HCT116 (cell line): ENCODE measurements at regions not wholly inside any gene's neighbourhood (a gene's known extent, or its start where the extent isn't known, plus 50 kb on each side); places are given as distances from the start of the nearest gene placed in this dataset.
"Not testable (repeated sequence)": the region's sequence is repeated elsewhere in the genome, so short reads cannot be mapped to it uniquely, and the experiment has no call there.

ENCODE experiments used
- ATAC-seq: fragments of 200-7000 bp; cut with Tn5 transposase; 2 replicates; pipeline ENCODE4 v1.9.1; 2020; ENCODE audit warnings: mild to moderate bottlenecking, moderate library complexity
- BruUV-seq: library from RNA; stranded (reverse); fragments of 400-500 nt; replicated peaks from 2 replicates; lab custom pipeline; 2021; lab: Mats Ljungman, UMichigan
- CTCF ChIA-PET: fragments of 300-600 bp; sonication (Branson Sonifier 250); formaldehyde crosslinking; loops from one replicate; lab custom pipeline; 2021; ENCODE audit warnings: antibody characterized with exemption; lab: Charles Lee
- POLR2A ChIA-PET: fragments of 300-600, 350-600 bp; sonication (Branson Sonifier 250); formaldehyde crosslinking; loops from one replicate; lab custom pipeline; 2021; ENCODE audit warnings: antibody characterized with exemption; lab: Charles Lee
- RAD21 ChIA-PET, 2 experiments: fragments of 300-600 bp; sonication (Branson Sonifier 250); formaldehyde crosslinking; loops; one replicate each; lab custom pipeline; 2023; ENCODE audit warnings: low total read pairs in 2 of 2; ENCODE audit not compliant: uncharacterized antibody in 2 of 2, unreplicated experiment in 2 of 2, low non-redundant PET in 1 of 2; lab: Charles Lee
- DNase-seq: peaks from one replicate; pipeline ENCODE4 v3.0.0-alpha.2; 2010; ENCODE audit warnings: low read depth, low spot score
- H2AFZ ChIP-seq: fragments of 200-600 bp; shearing (Covaris generic), sonication (generic); 2 replicates; pipeline ENCODE4 v1.6.1; 2017; ENCODE audit warnings: low read depth, mixed run types, mixed read lengths, antibody characterized with exemption, low read length; ENCODE audit not compliant: poor library complexity, severe bottlenecking
- H3K27ac ChIP-seq: 2 replicates; pipeline ENCODE4 v1.5.1; 2012; ENCODE audit warnings: low read depth, low read length
- H3K27me3 ChIP-seq: fragments of 200-600 bp; sonication (generic); 2 replicates; pipeline ENCODE4 v1.6.1; 2016; ENCODE audit warnings: mixed run types, low read length, mixed read lengths; ENCODE audit not compliant: insufficient read depth
- H3K36me3 ChIP-seq, 2 experiments: fragments of 200-500 bp in 1 of 2; fragments of 200-600 bp in 1 of 2; sonication (Bioruptor generic) in 1 of 2; sonication (generic) in 1 of 2; 2 replicates each; pipeline versions ENCODE4 v1.5.1 to v1.6.1; 2014 to 2016; ENCODE audit warnings: low read length in 2 of 2, inconsistent platforms in 1 of 2, mixed read lengths in 1 of 2, mixed run types in 1 of 2; ENCODE audit not compliant: insufficient read depth in 2 of 2, control insufficient read depth in 1 of 2
- H3K4me1 ChIP-seq, 2 experiments: fragments of 200-600 bp in 1 of 2; sonication (generic) in 1 of 2; 2 replicates each; pipeline versions ENCODE4 v1.5.1 to v1.6.1; 2012 to 2017; ENCODE audit warnings: low read length in 2 of 2, inconsistent platforms in 1 of 2, mild to moderate bottlenecking in 1 of 2, mixed read lengths in 1 of 2, mixed run types in 1 of 2, moderate library complexity in 1 of 2; ENCODE audit not compliant: insufficient read depth in 2 of 2, control insufficient read depth in 1 of 2
- H3K4me2 ChIP-seq: fragments of 200-600 bp; sonication (generic); 2 replicates; pipeline ENCODE4 v1.6.1; 2017; ENCODE audit warnings: mixed run types, low read length, mixed read lengths
- H3K4me3 ChIP-seq, 2 experiments: fragments of 200-600 bp in 1 of 2; sonication (generic) in 1 of 2; replicated peaks in 1 of 2; 2 replicates each; pipeline ENCODE4 v1.5.1; 2011 to 2016; ENCODE audit warnings: low read length in 2 of 2, control low read depth in 1 of 2, low read depth in 1 of 2, mild to moderate bottlenecking in 1 of 2, mixed read lengths in 1 of 2, mixed run types in 1 of 2
- H3K79me2 ChIP-seq: fragments of 200-600 bp; sonication (generic); 2 replicates; pipeline ENCODE4 v1.6.1; 2017; ENCODE audit warnings: mild to moderate bottlenecking, mixed run types, low read length, moderate library complexity, mixed read lengths; ENCODE audit not compliant: insufficient read depth
- H3K9ac ChIP-seq: fragments of 200-600 bp; sonication (generic); 2 replicates; pipeline ENCODE4 v1.6.1; 2016; ENCODE audit warnings: low read length, mixed read lengths
- H3K9me2 ChIP-seq: fragments of 200-600 bp; sonication (generic), shearing (Covaris generic); 2 replicates; pipeline ENCODE4 v1.6.1; 2017; ENCODE audit warnings: mixed run types, mild to moderate bottlenecking, moderate library complexity; ENCODE audit not compliant: insufficient read depth
- H3K9me3 ChIP-seq, 2 experiments: fragments of 200-500 bp in 1 of 2; fragments of 200-600 bp in 1 of 2; sonication (Bioruptor generic) in 1 of 2; sonication (generic) in 1 of 2; 2 replicates each; pipeline ENCODE4 v1.6.1; 2014 to 2017; ENCODE audit warnings: low read length in 2 of 2, mixed read lengths in 2 of 2, inconsistent platforms in 1 of 2, low read depth in 1 of 2, mild to moderate bottlenecking in 1 of 2, mixed run types in 1 of 2, moderate library complexity in 1 of 2; ENCODE audit not compliant: control insufficient read depth in 1 of 2, insufficient read depth in 1 of 2
- H4K20me1 ChIP-seq: fragments of 200-600 bp; sonication (generic), shearing (Covaris generic); 2 replicates; pipeline ENCODE4 v1.6.1; 2017; ENCODE audit warnings: mixed run types, mild to moderate bottlenecking, moderate library complexity; ENCODE audit not compliant: insufficient read depth
- CBX3 ChIP-seq: IDR thresholded peaks from 2 replicates; pipeline ENCODE4 v1.6.1; 2012; ENCODE audit warnings: low read depth
- CTCF ChIP-seq, 3 experiments: fragments of 200-600 bp in 1 of 3; sonication (generic) in 1 of 3; IDR thresholded peaks in 2 of 3; conservative IDR thresholded peaks in 1 of 3; 2 replicates each; pipeline ENCODE4 v1.5.1; 2012 to 2017; ENCODE audit warnings: low read depth in 2 of 3, low read length in 2 of 3, antibody characterized with exemption in 1 of 3, borderline replicate concordance in 1 of 3, control low read depth in 1 of 3, mild to moderate bottlenecking in 1 of 3, mixed read lengths in 1 of 3, mixed run types in 1 of 3, moderate library complexity in 1 of 3; ENCODE audit not compliant: insufficient read depth in 1 of 3
- intact Hi-C: fragments of 100-400 bp; cut with micrococcal nuclease; formaldehyde crosslinking; loops from 2 replicates; pipeline ENCODE4 v1.10.0; 2022

- H3K4me2 ChIP-seq, result no peak overlapping the region
- CTCF ChIA-PET, result no interaction called here
- no peaks in the 10 kb centered on the region for H3K27me3 ChIP-seq
- no peak overlapping the region for H3K27ac ChIP-seq
- no peak overlapping the region for H3K9ac ChIP-seq
- no peaks in the 10 kb centered on the region for H3K79me2 ChIP-seq
- H3K36me3 ChIP-seq, result no peaks in the 10 kb centered on the region
- no peaks in the 10 kb centered on the region; a peak in 2 of 4 replicates for H3K9me3 ChIP-seq
- RAD21 ChIA-PET, result no interaction called here
- H3K9me2 ChIP-seq, result no peaks in the 10 kb centered on the region
- DNase-seq (no peak), ATAC-seq (no peak)
- no peak overlapping the region for H2AFZ ChIP-seq
- intact Hi-C loops, result no loop called here
- no peaks in the 10 kb centered on the region for H3K4me1 ChIP-seq
- POLR2A ChIA-PET, result no interaction called here
- no peak for TF ChIP-seq CTCF (IDR thresholded peaks at IDR 0.05 in 2 of 3, conservative IDR thresholded peaks at IDR 0.05 in 1 of 3; ENCODE audit: borderline replicate concordance in 1 of 3, insufficient read depth in 1 of 3, low read depth in 2 of 3, low read length in 2 of 3)
- TF ChIP-seq CBX3, result no peak
- no peak overlapping the region for H3K4me3 ChIP-seq
- H4K20me1 ChIP-seq, result no peaks in the 10 kb centered on the region
- BruUV-seq, result no TSS peak
Observed at GRCh38 chr2:239593455-239593854, 192.6 kb upstream of the HDAC4 start.

- H4K20me1 ChIP-seq, H3K36me3 ChIP-seq, ATAC-seq, H3K79me2 ChIP-seq, H2AFZ ChIP-seq, POLR2A ChIA-PET, BruUV-seq, H3K9me3 ChIP-seq, H3K9me2 ChIP-seq, H3K4me1 ChIP-seq, H3K27ac ChIP-seq, H3K9ac ChIP-seq, H3K4me3 ChIP-seq, intact Hi-C loops, DNase-seq, H3K4me2 ChIP-seq, RAD21 ChIA-PET, CTCF ChIA-PET, H3K27me3 ChIP-seq: not testable (repeated sequence)
Observed at GRCh38 chr2:239592629-239593290, 191.9 kb upstream of the HDAC4 start.
